GM18505 (cell line): ENCODE measurements at regions not wholly inside any gene's neighbourhood (a gene's known extent, or its start where the extent isn't known, plus 50 kb on each side); places are given as distances from the start of the nearest gene placed in this dataset.
"Not testable (repeated sequence)": the region's sequence is repeated elsewhere in the genome, so short reads cannot be mapped to it uniquely, and the experiment has no call there.

ENCODE experiments used
- ATAC-seq: cut with Tn5 transposase; IDR thresholded peaks from one replicate; pipeline ENCODE4 v1.9.1; 2021; ENCODE audit not compliant: unreplicated experiment
- POLR2A ChIP-seq: IDR thresholded peaks from 4 replicates; pipeline ENCODE4 v1.6.1; 2011; ENCODE audit warnings: borderline replicate concordance; ENCODE audit not compliant: insufficient read depth, insufficient read length; ENCODE audit errors: extremely low read depth

DNA sequence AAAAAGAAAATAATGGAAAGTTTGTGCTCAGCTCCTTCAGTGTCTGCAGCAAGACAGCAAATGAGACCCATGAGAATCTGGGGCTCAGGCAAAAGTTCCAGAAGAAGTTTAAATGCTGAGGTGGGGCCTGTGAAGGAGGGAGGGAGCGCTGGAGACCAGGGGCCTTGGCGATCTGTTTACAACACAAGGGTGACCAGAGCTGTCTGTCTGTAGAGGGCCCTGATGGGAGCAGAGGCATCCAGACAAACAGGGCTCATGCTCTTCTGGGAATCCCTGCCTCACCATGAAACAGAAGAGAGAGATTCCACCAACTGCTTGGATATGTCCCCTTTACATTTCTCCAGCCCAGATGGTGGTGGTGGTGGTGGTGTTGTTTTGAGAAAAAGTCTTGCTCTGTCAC lies 60.1 kb upstream of the GPCPD1 start:
- no peak for ATAC-seq

DNA sequence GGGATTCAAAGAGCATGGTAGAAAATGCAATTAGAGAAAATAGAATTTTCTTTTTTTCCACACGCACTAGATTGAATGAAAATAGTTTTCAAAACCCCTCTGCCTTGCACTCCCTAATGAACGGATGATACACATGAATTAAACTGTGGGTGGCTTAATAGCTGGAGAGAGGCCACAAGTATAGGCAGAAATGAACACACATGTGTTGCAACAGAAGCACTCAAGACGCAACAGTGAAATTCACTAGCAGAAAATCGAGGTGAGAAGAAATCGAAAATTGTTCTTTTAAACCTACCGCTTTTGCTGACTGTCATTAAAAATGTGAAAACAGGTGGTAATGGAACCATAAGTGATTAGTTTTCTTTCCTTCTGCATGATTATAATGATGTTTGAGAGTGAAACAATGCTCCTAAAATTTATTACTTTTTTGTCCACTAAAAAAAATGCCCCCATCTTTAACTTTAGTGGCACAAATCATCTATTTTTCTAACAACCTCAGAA lies 59.3 kb upstream of the GPCPD1 start:
- TF ChIP-seq POLR2A: no peak
- ATAC-seq: no peak

More for the DNA sequence above, 60.1 kb upstream of the GPCPD1 start:
- no peak for TF ChIP-seq POLR2A

DNA sequence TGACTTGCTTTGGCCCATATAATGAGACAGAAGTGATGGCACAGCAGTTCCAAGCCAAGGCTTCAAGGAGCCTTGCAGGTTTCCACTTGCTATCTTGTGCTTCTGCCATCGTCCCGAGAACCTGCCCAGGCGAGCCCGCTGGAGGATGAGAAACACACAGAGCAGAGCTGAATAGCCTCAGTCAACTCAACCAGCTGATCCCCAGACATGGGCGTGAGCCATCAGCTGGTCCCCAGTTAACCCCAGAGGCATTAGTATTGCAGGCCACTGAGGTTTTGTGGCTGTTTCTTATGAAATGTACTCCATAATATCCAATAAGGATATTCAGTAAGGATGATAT lies 57.7 kb upstream of the GPCPD1 start:
- no peak for TF ChIP-seq POLR2A
- no peak for ATAC-seq

DNA sequence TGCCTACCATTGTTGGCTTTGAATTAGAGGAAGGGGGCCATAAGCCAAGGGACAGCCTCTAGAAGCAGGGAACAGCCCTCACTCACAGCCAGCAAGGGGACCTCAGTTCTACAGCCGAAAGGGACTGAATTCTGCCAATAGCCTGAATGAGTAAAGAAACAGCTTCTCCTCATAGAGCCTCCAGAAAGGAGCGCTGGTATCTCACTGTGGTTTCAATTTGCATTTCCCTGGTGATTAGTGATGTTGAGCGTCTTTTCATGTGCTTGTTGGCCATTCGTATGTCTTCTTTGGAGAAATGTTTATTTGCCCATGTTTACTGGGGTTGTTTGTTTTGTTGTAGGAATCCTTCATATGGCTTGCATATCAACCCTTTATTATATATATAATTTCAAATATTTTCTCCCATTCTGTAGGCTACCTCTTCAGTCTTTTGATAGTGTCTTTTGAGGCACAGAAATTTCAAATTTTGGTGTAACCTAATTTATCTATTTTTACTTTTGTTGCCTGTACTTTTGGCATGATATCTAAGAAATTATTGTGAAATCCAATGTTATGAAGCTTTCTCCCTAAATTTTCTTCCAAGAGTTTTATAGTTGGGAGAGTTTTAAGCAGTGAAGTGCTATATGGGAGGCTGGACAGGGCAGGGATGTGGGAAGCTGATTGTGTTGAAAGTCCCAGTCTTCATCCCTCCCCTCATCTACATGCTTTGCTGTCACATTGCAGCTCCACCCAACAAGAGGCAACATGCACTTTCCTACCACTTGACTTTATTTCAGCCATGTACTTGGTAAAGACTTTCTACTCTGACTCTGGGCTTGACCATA lies 57.1 kb upstream of the GPCPD1 start:
- no peak for ATAC-seq
- no peak for TF ChIP-seq POLR2A

DNA sequence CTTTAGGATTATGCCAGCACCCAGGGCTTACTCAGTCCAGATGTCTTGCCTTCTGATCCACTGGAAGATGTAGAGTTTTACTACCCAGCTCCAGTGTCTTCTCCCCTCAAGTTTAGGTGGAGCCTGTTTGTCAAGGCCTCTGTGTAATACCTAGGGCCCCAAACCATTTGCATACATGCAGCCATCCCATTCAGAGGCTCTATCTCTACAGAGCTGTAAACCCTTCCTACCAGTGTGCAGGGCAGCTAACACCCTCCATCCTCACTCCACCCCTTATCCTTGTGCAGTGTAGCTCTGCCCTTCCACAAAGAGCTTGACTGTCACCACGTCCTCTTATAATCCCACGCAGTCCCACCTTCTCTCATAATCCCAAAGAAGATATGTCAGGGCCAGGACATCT lies 54.6 kb upstream of the GPCPD1 start:
- no peak for ATAC-seq
- no peak for TF ChIP-seq POLR2A

DNA sequence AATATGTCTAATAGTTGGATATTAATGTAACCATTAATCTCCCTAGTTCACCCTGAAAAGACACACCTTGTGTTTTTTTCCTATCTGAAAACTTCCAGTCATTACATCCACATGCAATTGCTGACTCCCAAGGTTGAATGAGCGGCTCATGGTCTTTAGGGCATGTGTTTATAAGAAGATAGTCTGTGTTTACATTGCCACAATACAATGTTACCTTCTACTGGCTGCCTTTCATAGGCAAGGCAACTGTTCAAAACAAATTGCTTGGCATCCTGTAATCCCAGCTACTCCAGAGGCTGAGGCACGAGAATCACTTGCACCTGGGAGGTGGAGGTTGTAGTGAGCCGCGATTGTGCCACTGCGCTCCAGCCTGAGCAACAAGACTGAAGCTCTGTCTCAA lies 52.6 kb upstream of the GPCPD1 start:
- TF ChIP-seq POLR2A: no peak
- no peak for ATAC-seq

DNA sequence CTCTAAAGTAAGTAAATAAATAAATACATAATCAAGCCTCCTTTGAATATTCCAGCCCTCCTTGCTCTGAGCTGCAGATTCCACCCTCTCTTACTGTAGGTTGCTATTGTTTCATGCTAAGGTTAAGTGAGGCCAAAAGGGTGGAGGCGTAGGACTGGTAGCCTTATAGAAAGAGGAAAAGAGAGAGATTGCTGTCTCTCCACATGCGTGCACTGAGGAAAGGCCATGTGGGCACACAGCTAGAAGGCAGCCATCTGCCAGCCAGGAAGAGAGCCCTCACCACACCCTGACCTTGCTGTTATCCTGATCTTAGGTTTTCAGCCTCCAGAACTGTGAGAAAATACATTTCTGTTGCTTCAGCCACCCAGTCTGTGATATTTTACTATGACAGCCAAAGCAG lies 52.0 kb upstream of the GPCPD1 start:
- ATAC-seq: no peak
- TF ChIP-seq POLR2A: no peak

DNA sequence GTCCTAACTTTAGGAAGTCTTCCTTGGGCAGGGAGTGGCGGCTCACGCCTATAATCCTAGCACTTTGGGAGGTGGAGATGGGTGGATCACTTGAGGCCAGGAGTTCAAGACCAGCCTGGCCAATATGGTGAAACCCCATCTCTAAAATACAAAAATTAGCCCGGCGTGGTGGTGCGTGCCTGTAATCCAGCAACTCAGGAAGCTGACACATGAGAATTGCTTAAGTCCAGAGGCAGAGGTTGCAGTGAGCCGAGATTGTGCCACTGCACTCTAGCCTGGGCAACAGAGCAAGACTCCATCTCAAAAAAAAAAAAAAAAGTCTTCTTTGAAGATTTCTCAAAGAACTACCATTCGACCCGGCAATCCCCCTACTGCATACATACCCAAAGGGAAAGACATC lies 50.0 kb upstream of the GPCPD1 start:
- not testable (repeated sequence) for ATAC-seq
